H9 (cell line): ENCODE measurements at regions not wholly inside any gene's neighbourhood (a gene's known extent, or its start where the extent isn't known, plus 50 kb on each side); places are given as distances from the start of the nearest gene placed in this dataset.

ENCODE experiments used
- DNase-seq: peaks from one replicate; pipeline ENCODE4 v3.0.0-alpha.2; 2017
- H2AFZ ChIP-seq: one replicate; pipeline ENCODE4 v1.6.1; 2013; ENCODE audit warnings: mild to moderate bottlenecking, low read length, control low read depth, moderate library complexity
- H2AK5ac ChIP-seq: 2 replicates; pipeline ENCODE4 v1.6.1; 2013; ENCODE audit warnings: low read length, control low read depth, mixed read lengths; ENCODE audit not compliant: insufficient read length
- H2BK120ac ChIP-seq: one replicate; pipeline ENCODE4 v1.6.1; 2013; ENCODE audit warnings: low read depth, mild to moderate bottlenecking, low read length, control low read depth, inconsistent platforms; ENCODE audit not compliant: poor library complexity, severe bottlenecking
- H2BK12ac ChIP-seq: 2 replicates; pipeline ENCODE4 v1.6.1; 2013; ENCODE audit warnings: low read length, control low read depth, mixed read lengths, low read depth; ENCODE audit not compliant: insufficient read length
- H2BK15ac ChIP-seq: 2 replicates; pipeline ENCODE4 v1.6.1; 2013; ENCODE audit warnings: low read depth, low read length, control low read depth
- H2BK20ac ChIP-seq: one replicate; pipeline ENCODE4 v1.6.1; 2013; ENCODE audit warnings: low read depth, mild to moderate bottlenecking, low read length, control low read depth, inconsistent platforms; ENCODE audit not compliant: poor library complexity, severe bottlenecking
- H2BK5ac ChIP-seq: 2 replicates; pipeline ENCODE4 v1.6.1; 2013; ENCODE audit warnings: low read length, control low read depth, mixed read lengths; ENCODE audit not compliant: insufficient read length
- H3K14ac ChIP-seq: 2 replicates; pipeline ENCODE4 v1.6.1; 2013; ENCODE audit warnings: low read length, control low read depth; ENCODE audit not compliant: insufficient read depth
- H3K18ac ChIP-seq: 2 replicates; pipeline ENCODE4 v1.6.1; 2013; ENCODE audit warnings: low read depth, mild to moderate bottlenecking, mixed read lengths, low read length, control low read depth; ENCODE audit not compliant: insufficient read length
- H3K23ac ChIP-seq: 2 replicates; pipeline ENCODE4 v1.6.1; 2013; ENCODE audit warnings: low read length, control low read depth, mixed read lengths, low read depth; ENCODE audit not compliant: insufficient read length
- H3K23me2 ChIP-seq: 2 replicates; pipeline ENCODE4 v1.6.1; 2013; ENCODE audit warnings: low read depth, mild to moderate bottlenecking, mixed read lengths, low read length, control low read depth; ENCODE audit not compliant: insufficient read length, poor library complexity, severe bottlenecking
- H3K27ac ChIP-seq: 2 replicates; pipeline ENCODE4 v1.5.1; 2013; ENCODE audit warnings: low read length, control low read depth, mixed read lengths, low read depth; ENCODE audit not compliant: insufficient read length
- H3K27me3 ChIP-seq: 2 replicates; pipeline ENCODE4 v1.6.1; 2013; ENCODE audit warnings: low read length, control low read depth, inconsistent platforms; ENCODE audit not compliant: insufficient read depth
- H3K4ac ChIP-seq: 2 replicates; pipeline ENCODE4 v1.6.1; 2013; ENCODE audit warnings: low read depth, mild to moderate bottlenecking, control low read depth, inconsistent platforms, low read length, moderate library complexity
- H3K4me1 ChIP-seq: 2 replicates; pipeline ENCODE4 v1.6.1; 2013; ENCODE audit warnings: low read length, control low read depth, inconsistent platforms; ENCODE audit not compliant: insufficient read depth
- H3K4me2 ChIP-seq: 2 replicates; pipeline ENCODE4 v1.6.1; 2013; ENCODE audit warnings: low read length, control low read depth, mixed read lengths; ENCODE audit not compliant: insufficient read length, insufficient read depth
- H3K56ac ChIP-seq: 2 replicates; pipeline ENCODE4 v1.6.1; 2013; ENCODE audit warnings: low read depth, mild to moderate bottlenecking, mixed read lengths, low read length, control low read depth; ENCODE audit not compliant: insufficient read length
- H3K79me1 ChIP-seq: 2 replicates; pipeline ENCODE4 v1.6.1; 2013; ENCODE audit warnings: low read depth, mild to moderate bottlenecking, moderate library complexity, low read length, control low read depth, inconsistent platforms; ENCODE audit not compliant: insufficient read depth, poor library complexity, severe bottlenecking
- H3K79me2 ChIP-seq: 2 replicates; pipeline ENCODE4 v1.6.1; 2013; ENCODE audit warnings: low read length, control low read depth, inconsistent platforms; ENCODE audit not compliant: insufficient read depth
- H3K9ac ChIP-seq: 2 replicates; pipeline ENCODE4 v1.6.1; 2013; ENCODE audit warnings: low read length, control low read depth, mixed read lengths; ENCODE audit not compliant: insufficient read length; ENCODE audit errors: extremely low read depth
- H3K9me3 ChIP-seq: one replicate; pipeline ENCODE4 v1.6.1; 2013; ENCODE audit warnings: low read depth, low read length, inconsistent platforms; ENCODE audit not compliant: control insufficient read depth
- H3T11ph ChIP-seq: one replicate; pipeline ENCODE4 v1.6.1; 2013; ENCODE audit warnings: mild to moderate bottlenecking, low read length, control low read depth, inconsistent platforms
- H4K20me1 ChIP-seq: one replicate; pipeline ENCODE4 v1.6.1; 2013; ENCODE audit not compliant: control insufficient read depth, insufficient read length, insufficient read depth
- H4K5ac ChIP-seq: 2 replicates; pipeline ENCODE4 v1.6.1; 2013; ENCODE audit warnings: low read depth, mild to moderate bottlenecking, mixed read lengths, low read length, control low read depth; ENCODE audit not compliant: insufficient read length
- H4K8ac ChIP-seq: replicated peaks from 2 replicates; pipeline ENCODE4 v1.6.1; 2013; ENCODE audit warnings: low read length, control low read depth, mixed read lengths, low read depth; ENCODE audit not compliant: insufficient read length
- H4K91ac ChIP-seq: 2 replicates; pipeline ENCODE4 v1.6.1; 2013; ENCODE audit warnings: low read depth, mild to moderate bottlenecking, moderate library complexity, mixed read lengths, low read length, control low read depth; ENCODE audit not compliant: insufficient read length
- H3K27ac Mint-ChIP-seq, 3 experiments: 2 replicates in 2 of 3; 3 replicates in 1 of 3; pipeline ENCODE4 v1.8.0; 2020 to 2021; ENCODE audit warnings: mixed read lengths in 3 of 3, mild to moderate bottlenecking in 1 of 3, moderate library complexity in 1 of 3
- H3K27me3 Mint-ChIP-seq: 2 replicates; pipeline ENCODE4 v1.8.0; 2021; ENCODE audit warnings: low read depth, mild to moderate bottlenecking, moderate library complexity, mixed read lengths
- H3K36me3 Mint-ChIP-seq, 3 experiments: 2 replicates in 2 of 3; 3 replicates in 1 of 3; pipeline ENCODE4 v1.8.0; 2020 to 2021; ENCODE audit warnings: low read depth in 3 of 3, mixed read lengths in 3 of 3; ENCODE audit not compliant: insufficient read depth in 1 of 3
- H3K4me1 Mint-ChIP-seq, 2 experiments: 2 replicates each; pipeline ENCODE4 v1.8.0; 2020; ENCODE audit warnings: mixed read lengths in 2 of 2
- H3K4me3 Mint-ChIP-seq, 2 experiments: 2 replicates in 1 of 2; 3 replicates in 1 of 2; pipeline ENCODE4 v1.8.0; 2020 to 2021; ENCODE audit warnings: mild to moderate bottlenecking in 2 of 2, mixed read lengths in 2 of 2, moderate library complexity in 1 of 2
- H3K9me3 Mint-ChIP-seq, 2 experiments: 2 replicates in 1 of 2; 3 replicates in 1 of 2; pipeline ENCODE4 v1.8.0; 2020; ENCODE audit warnings: mild to moderate bottlenecking in 2 of 2, mixed read lengths in 2 of 2, moderate library complexity in 1 of 2
- WGBS: extraction: QIAGEN DNeasy Blood & Tissue Kit; methylation state at CpG from one replicate; pipeline ENCODE4 v1.1.7; 2013; ENCODE audit warnings: missing lambda C conversion rate, low lambda C conversion rate, mixed read lengths; ENCODE audit not compliant: insufficient read length; ENCODE audit errors: extremely low coverage; 5-methylcytosine and 5-hydroxymethylcytosine counted together
- TF ChIP-seq, protein P1 (sequence below): fragments of 200-600 bp; sonication (generic); conservative IDR thresholded peaks from 3 replicates; pipeline ENCODE4 v1.8.0; 2021; ENCODE audit warnings: antibody characterized with exemption, mild to moderate bottlenecking

- no peak overlapping the region for H2BK12ac ChIP-seq
- no peak overlapping the region for H3K18ac ChIP-seq
- no peaks in the 10 kb centered on the region for H3K27me3 ChIP-seq
- no peak overlapping the region for H3K4me2 ChIP-seq
- no peak overlapping the region for H3K27ac ChIP-seq
- 100% methylated on average over 3 of the region's 3 CpGs for WGBS
- H3K23me2 ChIP-seq: no peaks in the 10 kb centered on the region
- H2AFZ ChIP-seq: no peak overlapping the region
- H2BK15ac ChIP-seq: no peak overlapping the region
- no peaks in the 10 kb centered on the region for H4K20me1 ChIP-seq
- H3K23ac ChIP-seq: no peak overlapping the region
- H2AK5ac ChIP-seq: no peak overlapping the region
- no peak overlapping the region for H2BK120ac ChIP-seq
- no peak overlapping the region for H3K4me3 Mint-ChIP-seq
- no peak overlapping the region for H2BK5ac ChIP-seq
- no peak overlapping the region for H4K8ac ChIP-seq
- TF ChIP-seq, protein P1, sequence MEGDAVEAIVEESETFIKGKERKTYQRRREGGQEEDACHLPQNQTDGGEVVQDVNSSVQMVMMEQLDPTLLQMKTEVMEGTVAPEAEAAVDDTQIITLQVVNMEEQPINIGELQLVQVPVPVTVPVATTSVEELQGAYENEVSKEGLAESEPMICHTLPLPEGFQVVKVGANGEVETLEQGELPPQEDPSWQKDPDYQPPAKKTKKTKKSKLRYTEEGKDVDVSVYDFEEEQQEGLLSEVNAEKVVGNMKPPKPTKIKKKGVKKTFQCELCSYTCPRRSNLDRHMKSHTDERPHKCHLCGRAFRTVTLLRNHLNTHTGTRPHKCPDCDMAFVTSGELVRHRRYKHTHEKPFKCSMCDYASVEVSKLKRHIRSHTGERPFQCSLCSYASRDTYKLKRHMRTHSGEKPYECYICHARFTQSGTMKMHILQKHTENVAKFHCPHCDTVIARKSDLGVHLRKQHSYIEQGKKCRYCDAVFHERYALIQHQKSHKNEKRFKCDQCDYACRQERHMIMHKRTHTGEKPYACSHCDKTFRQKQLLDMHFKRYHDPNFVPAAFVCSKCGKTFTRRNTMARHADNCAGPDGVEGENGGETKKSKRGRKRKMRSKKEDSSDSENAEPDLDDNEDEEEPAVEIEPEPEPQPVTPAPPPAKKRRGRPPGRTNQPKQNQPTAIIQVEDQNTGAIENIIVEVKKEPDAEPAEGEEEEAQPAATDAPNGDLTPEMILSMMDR: no peak
- H3K9me3 ChIP-seq: no peaks in the 10 kb centered on the region
- H3K9ac ChIP-seq: no peak overlapping the region
- no peaks in the 10 kb centered on the region for H3K36me3 Mint-ChIP-seq
- no peaks in the 10 kb centered on the region for H3K79me1 ChIP-seq
- H3K4me1 ChIP-seq: no peaks in the 10 kb centered on the region
- no peaks in the 10 kb centered on the region for H3K27me3 Mint-ChIP-seq
- H3K56ac ChIP-seq: no peak overlapping the region
- no peaks in the 10 kb centered on the region for H3K79me2 ChIP-seq
- no peak overlapping the region for H3K27ac Mint-ChIP-seq
- no peaks in the 10 kb centered on the region for H3K9me3 Mint-ChIP-seq
- DNase-seq: no peak
- no peak overlapping the region for H3K14ac ChIP-seq
- H3T11ph ChIP-seq: no peak overlapping the region
- no peak overlapping the region for H4K5ac ChIP-seq
- H4K91ac ChIP-seq: no peak overlapping the region
- no peak overlapping the region for H2BK20ac ChIP-seq
- peaks cover 6% of the 10 kb centered on the region in 2 experiments for H3K4me1 Mint-ChIP-seq
- no peak overlapping the region for H3K4ac ChIP-seq
Measured at GRCh38 chr11:91686281-91686680, 538.3 kb upstream of the FAT3 start.
